ENCODE measurements at regions not wholly inside any gene's neighbourhood (a gene's known extent, or its start where the extent isn't known, plus 50 kb on each side); places are given as distances from the start of the nearest gene placed in this dataset.
"Not testable (repeated sequence)": the region's sequence is repeated elsewhere in the genome, so short reads cannot be mapped to it uniquely, and the experiment has no call there.

GRCh38 chr3:5466717-5467116 is 279.2 kb downstream of the EDEM1 start:
- FAIRE-seq (no peak), DNase-seq (ENCODE audit: low spot score) (no peak)

DNA sequence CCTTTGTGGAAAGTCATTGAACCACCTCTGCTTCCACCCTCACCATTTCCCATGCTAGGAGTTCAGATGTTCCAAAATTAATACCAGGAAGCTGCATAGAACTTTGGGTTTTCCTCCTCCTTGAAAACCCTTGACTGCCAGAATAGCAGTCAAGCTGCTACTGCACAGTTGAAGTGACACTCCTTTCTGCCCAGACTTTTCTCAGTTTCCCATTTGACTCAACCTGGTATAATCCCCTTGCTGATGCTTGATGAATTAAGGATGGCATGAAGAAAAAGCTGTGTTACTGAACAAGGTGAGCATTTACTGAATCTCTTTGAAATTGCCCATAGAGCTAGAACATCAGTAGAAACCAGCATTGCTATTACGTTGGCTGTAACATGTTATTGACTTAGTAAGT is 286.0 kb downstream of the EDEM1 start:
- no peak for DNase-seq (ENCODE audit: low spot score)
- no peak for FAIRE-seq

GRCh38 chr3:5476403-5476802 is 288.9 kb downstream of the EDEM1 start:
- DNase-seq (ENCODE audit: low spot score): no peak
- no peak for FAIRE-seq

- FAIRE-seq: no peak
- peak; percentile 21 for DNase-seq (ENCODE audit: low spot score)
Measured at GRCh38 chr3:5479229-5479799, 291.8 kb downstream of the EDEM1 start.

DNA sequence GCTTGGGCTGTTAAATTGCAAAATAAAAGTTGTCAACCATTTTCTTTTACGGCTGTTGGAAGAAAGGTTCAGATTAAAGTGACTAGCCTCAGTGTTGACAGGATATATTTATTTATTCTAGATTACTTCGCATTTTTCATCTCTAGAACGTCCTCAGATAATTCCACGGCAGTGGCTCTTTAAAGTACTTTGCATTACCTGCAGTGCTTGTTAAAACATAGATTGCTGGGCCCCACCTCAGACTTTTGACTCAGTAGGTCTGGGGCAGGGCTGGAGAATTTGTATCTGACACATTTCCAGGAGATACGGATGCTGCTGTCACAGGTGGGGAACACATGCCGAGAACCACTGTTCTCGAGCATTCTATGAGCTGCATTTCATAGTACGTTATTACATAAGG is 292.7 kb downstream of the EDEM1 start:
- no peak for DNase-seq (ENCODE audit: low spot score)

GRCh38 chr3:5485427-5485826 is 297.9 kb downstream of the EDEM1 start:
- FAIRE-seq: no peak
- DNase-seq (ENCODE audit: low spot score): no peak

More for the DNA sequence above, 292.7 kb downstream of the EDEM1 start:
- no peak for FAIRE-seq

DNA sequence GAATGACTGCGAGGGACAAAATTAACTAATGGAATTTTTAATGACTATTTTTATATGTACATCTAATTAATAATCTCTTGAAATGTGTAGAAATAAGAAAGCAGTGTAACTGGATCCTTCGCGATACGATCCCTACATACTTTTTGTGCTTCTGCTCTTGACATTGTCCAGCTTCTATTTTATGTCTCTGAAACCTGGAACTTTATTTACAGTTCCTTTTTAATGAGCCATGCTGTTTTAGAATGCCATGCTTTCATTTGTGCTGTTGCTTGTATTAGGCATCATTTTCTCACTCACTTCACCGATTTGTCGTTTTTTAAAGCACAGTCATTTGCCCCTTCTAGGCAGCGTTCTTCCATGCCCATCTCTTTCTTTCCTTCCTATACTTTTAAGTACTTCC is 301.3 kb downstream of the EDEM1 start:
- no peak for DNase-seq (ENCODE audit: low spot score)
- no peak for FAIRE-seq

DNA sequence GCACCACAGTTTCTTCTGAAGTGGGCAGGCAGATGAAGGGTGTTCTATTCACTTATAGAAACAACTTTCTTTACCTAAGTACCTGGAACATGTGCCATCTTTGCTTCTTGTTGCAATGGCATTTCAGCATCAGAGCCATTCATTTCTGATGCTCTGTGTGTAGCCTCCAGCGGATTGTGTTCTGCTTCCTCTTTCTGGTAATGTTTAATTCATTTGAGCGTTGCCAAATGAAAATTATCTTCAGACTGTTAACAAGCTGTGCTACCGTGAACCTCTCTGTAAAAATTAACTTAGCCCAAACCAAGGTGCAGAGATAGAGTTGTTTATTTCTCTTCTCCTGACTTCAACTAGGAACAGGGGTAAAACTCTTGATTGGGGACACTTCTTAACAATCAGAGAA is 302.0 kb downstream of the EDEM1 start:
- FAIRE-seq (no peak), DNase-seq (ENCODE audit: low spot score) (no peak)

DNA sequence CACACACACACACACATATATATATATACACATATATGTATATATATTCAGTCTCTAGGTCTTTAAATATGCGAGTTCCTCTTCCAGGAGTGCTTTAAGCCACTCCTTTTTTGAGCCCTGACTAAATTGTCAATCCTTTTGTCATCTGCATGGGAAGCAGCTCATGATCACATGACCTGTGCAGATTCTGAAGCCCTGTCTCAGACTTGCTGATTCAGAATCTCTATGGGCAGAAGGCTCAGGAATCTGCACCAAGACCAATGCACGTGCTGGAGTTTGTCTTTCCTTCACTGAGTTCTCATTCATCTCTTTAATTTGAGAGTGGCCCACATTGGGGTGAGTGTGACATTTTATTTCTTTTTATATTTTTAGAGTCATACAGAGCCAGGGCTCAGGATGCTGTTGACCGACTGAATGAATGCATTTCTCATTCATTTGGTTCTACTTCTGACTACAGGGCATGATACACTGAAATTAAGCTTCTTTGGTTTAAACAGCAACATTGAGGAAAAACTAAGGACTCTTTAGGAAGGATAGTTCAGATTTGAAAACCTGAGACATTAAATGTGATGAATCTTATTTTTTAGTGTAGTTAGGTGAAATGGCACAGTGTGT is 307.5 kb downstream of the EDEM1 start:
- FAIRE-seq: no peak

GRCh38 chr3:5497497-5497896 is 310.0 kb downstream of the EDEM1 start:
- FAIRE-seq: no peak
- DNase-seq (ENCODE audit: low spot score): no peak

More for the DNA sequence above, 307.5 kb downstream of the EDEM1 start:
- DNase-seq (ENCODE audit: low spot score): no peak

GRCh38 chr3:5498981-5499380 is 311.5 kb downstream of the EDEM1 start:
- DNase-seq (ENCODE audit: low spot score): no peak
- FAIRE-seq: no peak

- FAIRE-seq (no peak), DNase-seq (ENCODE audit: low spot score) (no peak)
Measured at GRCh38 chr3:5499404-5499803, 311.9 kb downstream of the EDEM1 start.

DNA sequence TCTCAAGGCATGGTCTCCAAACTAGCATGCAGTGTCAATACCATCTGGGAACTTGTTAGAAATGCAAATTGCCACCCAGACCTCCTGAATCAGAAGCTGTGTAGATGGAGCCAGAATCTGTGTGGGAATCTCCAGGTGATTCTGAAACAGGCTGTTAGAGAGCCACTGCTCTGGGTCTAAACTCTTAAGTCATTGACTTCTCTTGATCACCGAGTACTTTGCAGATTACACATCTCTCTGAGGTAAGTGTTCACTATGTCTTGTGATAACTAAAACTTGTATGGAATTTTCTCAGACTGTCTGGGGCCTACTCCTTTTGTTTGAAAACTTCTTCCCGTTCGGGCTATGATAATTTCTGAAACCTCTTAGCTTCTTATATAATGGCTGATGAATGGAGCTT is 315.6 kb downstream of the EDEM1 start:
- FAIRE-seq: no peak
- no peak for DNase-seq (ENCODE audit: low spot score)

DNA sequence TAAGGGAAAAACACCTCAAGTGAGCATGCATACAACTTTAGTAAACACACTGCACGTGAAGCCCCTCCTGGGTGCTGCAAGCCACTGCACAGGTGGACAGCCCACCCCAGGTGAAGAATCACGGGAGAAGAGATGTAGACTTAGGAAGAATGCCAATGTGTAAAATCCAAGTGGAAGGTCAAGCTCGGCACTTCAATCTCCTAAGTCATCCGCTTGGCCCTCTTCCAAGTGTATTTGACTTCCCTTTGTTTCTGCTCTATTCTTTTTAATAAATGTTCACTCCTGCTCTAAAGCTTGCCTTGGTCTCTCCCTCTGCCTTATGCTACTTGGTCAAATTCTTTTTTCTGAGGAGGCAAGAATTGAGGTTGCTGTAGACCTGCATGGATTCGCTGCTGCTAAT is 316.6 kb downstream of the EDEM1 start:
- FAIRE-seq: no peak
- DNase-seq (ENCODE audit: low spot score): no peak

DNA sequence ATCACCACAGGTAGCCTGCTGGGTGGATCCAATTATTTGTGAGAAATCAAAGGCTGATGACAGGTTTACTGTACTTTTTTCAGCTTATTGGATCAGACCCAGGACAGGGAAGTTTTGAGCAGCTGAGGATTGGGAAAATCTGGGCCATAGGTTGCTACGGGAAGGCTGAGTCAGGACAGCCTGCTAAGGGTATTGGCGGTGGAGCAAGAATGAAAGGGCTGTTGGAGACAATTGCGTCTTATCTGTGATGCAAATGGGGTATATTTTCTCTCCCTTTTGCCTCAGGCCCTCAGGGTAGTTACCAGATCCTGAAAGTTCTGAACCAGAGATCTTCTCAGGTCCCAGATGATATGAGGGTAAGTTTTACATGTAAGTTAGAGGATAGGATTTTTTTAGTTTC is 317.7 kb downstream of the EDEM1 start:
- DNase-seq (ENCODE audit: low spot score) (no peak), FAIRE-seq (no peak)

GRCh38 chr3:5505997-5506396 is 318.5 kb downstream of the EDEM1 start:
- DNase-seq (ENCODE audit: low spot score): no peak
- no peak for FAIRE-seq

- DNase-seq (ENCODE audit: low spot score); FAIRE-seq: not testable (repeated sequence)
Measured at GRCh38 chr3:5508860-5509259, 321.4 kb downstream of the EDEM1 start.

- no peak for FAIRE-seq
- no peak for DNase-seq (ENCODE audit: low spot score)
Measured at GRCh38 chr3:5510300-5510699, 322.8 kb downstream of the EDEM1 start.

GRCh38 chr3:5517921-5518320 is 330.4 kb downstream of the EDEM1 start:
- FAIRE-seq (no peak), DNase-seq (ENCODE audit: low spot score) (no peak)

DNA sequence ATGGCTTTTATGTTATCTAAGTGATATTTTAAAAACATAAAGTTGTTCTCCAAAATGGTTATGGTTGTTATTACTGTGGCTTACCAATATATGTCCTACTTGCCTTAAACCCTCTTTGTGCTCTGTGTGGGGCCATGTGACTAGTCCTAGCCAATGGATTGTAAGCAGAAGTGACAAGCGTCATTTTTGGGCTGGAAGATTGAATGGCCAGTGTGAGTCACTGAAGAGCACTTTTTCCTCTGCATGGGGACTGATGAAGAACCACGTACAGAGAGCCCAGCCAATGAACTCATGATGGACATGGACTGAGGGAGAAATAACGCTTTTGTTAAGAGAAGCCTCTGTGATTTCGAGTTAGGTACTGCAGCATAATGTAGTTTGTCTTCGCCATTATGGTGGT is 332.7 kb downstream of the EDEM1 start:
- DNase-seq (ENCODE audit: low spot score) (no peak), FAIRE-seq (no peak)

DNA sequence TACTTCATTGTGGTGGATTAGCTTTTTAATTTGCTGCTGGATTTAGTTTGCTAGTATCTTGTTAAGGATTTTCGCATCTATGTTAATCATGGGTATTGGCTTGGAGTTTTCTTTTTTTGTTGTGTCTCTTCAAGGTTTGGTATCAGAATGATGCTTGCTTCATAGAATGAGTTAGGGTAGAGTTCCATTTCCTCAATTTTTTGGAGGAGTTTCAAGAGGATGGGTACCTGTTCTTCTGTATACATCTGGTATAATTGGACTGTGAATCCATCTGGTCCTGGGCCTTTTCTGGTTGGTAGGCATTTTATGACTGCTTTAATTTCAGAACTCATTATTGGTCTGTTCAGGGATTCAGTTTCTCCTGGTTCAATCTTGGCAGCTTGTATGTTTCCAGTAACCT is 335.6 kb downstream of the EDEM1 start:
- DNase-seq (ENCODE audit: low spot score) (no peak), FAIRE-seq (no peak)

- no peak for FAIRE-seq
- no peak for DNase-seq (ENCODE audit: low spot score)
Measured at GRCh38 chr3:5531039-5531438, 343.5 kb downstream of the EDEM1 start.

- DNase-seq (ENCODE audit: low spot score): no peak
- no peak for FAIRE-seq
Measured at GRCh38 chr3:5531741-5532290, 344.3 kb downstream of the EDEM1 start.
